ENCODE measurements at regions not wholly inside any gene's neighbourhood (a gene's known extent, or its start where the extent isn't known, plus 50 kb on each side); places are given as distances from the start of the nearest gene placed in this dataset.

DNA sequence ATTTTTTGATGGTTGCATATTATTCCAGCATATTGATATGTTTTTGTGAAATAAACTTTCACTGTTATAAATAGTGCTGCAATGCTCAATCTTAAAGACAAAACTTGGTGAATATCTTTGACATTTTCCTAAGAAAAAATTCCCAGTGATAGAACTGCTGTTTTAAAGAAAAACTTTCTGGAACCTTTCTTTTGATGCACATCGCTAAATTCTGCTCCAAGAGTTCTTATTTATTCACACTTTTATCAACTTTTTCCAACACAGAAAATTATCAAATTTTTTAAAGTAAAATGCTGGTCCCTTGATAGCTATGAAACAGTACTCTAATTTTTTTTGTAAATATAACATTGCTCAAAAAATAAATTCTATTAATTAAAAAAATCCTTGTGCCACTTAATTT lies 196.6 kb downstream of the HS3ST3A1 start:
- no peak for DNase-seq (ENCODE audit: low read depth)

DNA sequence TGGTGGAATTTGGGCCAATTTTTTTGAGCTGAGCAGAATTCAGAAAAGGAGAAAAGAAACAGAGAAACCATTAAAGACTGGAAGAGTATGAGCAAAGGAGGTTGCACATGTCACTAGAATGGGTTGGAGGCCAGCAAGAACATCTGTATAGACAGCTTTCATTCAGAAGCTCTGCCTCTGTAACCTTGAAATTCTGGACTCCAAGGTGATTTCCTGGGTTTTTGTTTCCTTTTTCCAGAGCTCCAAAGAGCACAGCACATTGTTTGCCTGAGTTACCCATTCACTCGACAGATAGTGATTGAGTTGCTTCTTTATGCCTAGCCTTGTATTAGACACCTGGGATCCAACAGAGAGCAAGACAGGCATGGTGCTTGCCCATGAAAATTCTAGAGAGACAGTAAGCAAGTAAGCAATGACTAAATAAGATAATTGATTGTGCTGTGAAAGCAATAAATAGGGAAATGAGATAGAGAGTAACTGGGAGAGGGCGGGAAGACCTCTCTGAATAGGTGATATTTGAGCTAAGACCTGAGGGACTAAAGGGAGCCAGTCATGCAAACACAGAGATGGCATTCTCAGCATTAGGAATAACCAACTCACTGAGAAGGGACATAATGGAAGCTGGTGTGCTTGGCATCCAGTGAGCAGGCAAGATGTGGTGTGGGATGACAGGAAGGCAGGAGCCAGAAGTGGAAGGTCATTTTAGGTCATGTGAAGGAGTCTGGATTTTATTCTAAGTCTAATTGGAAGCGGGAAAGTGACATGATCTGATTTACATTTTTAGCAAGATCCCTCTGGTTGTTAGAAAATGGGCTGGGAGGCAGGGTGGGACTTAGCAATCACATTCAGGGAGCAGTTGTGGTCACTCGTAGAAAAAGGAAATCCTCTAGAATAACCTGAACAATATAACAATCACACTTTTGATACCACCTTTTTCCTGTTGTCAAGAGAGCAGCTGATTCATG lies 197.5 kb downstream of the HS3ST3A1 start:
- DNase-seq (ENCODE audit: low read depth) = no peak

DNA sequence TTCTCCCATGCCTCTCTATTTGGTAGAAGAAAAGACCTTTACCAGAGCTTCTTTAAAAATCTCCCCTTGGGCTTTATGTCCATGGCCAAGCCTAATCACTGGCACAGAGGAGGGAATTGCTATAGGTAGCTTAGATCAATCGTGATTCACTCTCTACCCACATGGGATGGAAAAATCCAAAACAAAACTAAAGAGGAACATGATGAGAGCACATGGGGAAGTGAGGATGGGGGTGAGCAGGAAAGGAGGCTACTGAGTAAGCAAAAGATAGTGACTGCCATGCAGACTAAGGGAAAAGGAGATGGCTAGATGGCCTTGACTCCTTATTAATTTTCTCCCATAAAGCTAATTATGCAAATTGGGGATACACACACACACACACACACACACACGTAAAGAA lies 201.2 kb downstream of the HS3ST3A1 start:
- DNase-seq (ENCODE audit: low read depth) = no peak

DNA sequence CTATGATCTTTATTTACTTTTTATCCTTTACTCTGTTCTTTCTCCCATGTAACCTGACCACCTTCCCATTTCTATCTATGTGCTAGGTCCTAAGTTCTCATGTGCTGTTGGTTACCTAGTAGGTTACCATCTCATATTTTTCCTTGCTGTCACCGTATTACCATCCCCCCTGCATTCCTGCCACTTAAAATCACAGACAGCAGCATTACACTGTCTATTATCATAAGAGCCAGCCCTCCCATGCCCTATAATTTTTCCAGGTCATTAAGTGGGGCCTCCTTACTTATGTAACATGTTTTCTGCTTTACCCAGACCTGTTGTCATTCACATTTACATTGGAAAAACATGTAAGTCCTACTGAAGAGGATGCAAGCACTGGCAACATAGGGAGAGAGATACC lies 202.9 kb downstream of the HS3ST3A1 start:
- DNase-seq (ENCODE audit: low read depth) = no peak

DNA sequence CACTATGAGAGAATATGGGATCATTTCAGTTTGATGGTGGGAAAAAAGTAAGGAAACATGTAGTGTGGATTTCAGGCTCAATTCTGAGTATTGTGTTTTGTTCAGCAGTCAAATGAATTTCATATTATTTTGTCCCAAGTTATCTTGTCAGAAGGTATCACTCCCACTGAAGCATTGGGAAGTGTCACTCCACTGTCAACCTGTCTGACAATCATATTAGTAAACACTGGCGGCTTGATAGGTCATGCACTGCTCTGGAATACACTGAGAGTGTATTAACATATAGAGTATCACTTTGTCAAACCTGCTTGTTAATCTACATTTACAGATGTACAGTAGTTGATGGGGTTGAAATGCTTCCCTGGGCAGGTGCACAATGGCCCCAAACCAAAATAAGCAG lies 203.6 kb downstream of the HS3ST3A1 start:
- DNase-seq (ENCODE audit: low read depth) = no peak

DNA sequence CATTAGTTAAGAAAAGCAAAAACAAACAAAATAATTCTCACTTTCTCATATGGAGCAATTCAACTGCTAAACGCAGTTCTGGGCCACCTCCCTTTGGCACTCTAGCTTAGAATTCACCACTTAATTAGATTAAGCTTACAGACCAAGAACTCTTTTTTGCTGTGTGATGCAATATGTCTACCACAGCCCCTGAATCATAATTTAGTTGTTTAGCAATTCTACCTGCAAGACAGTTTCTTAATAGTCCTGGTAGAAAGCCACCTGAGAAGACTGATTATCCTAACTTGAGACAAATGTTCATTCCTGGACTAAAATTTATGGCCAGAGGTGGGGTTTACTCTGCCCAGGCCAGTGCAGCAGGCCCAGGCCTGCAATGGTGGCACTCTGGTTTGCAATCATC lies 205.9 kb downstream of the HS3ST3A1 start:
- no peak for DNase-seq (ENCODE audit: low read depth)

DNA sequence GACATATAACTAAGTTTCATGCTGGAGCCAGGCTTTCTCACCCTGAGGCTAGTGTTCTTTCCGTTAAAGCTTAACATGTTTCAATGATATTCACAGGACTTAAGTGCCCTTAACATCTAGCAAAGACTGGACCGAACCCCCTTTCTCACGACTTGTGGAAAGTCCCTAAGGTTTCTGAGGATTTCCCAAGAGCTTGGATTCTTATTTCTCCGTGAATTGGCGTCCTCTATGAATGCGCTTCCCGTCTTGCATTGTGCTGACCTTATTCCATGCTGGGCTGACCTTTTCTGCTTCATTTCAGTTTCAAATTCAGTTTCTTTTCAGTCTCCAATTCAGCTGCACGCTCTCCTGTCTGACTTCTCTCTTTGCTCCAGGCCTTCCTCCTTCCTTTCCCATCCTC lies 206.4 kb downstream of the HS3ST3A1 start:
- no peak for DNase-seq (ENCODE audit: low read depth)

DNA sequence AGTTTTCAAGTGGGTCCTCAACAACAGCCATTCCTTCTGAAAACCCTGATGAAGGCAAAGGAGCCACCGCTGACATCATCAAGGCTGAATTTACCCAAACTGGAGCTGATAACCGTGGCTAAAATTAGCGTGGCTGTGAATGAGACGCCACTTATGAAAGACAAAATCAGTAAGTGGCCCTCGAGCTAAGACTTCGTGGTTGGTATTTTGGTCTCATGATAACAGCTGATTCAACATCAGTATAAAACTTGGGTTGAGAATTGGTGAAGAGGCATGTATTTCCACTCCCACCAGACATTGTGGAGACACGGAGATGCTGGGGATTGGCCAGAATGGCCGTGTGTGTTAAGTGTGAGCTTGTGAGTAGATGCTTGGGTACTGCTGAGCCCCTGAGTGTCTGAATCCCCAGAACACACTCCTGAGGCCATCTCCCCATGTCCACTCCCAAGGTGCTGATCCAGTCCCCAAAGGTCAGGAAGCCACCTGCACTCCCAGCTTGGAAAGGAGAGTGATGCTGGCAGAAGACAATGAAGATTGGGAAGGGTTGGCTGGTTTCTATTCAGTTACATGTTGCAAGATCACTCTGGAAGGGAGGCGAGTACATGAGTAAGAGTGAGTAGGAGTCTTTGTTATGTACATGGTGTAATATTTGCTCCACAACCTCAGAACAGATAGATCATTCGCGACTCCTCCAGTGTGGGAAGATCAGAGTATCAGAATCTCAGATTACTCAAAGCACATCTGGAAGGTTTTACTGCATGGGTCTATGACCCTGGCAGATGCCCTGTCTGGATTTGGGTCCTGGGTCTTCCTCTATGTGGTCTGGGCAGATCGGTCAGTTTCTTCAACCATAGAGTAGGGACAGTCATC lies 207.7 kb downstream of the HS3ST3A1 start:
- DNase-seq (ENCODE audit: low read depth) = peak; percentile 67

DNA sequence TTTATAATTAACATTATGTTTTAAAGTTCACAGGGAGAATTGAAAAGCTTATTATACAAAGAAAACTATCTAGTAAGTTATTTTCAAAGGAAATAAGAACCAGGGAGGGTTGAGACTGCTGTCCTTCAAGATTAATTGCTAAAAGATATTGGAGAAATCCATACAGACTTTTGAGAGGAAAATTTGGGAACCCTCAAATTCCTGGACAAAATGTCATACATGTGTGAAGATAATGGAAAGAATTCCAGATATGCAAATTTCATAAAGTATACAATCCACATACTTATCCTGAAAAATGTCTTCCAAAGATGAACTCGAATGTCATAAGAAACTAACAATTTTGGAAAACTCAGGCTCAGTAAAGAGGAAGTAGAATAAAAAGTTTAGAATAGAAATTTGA lies 213.8 kb downstream of the HS3ST3A1 start:
- no peak for DNase-seq (ENCODE audit: low read depth)

DNA sequence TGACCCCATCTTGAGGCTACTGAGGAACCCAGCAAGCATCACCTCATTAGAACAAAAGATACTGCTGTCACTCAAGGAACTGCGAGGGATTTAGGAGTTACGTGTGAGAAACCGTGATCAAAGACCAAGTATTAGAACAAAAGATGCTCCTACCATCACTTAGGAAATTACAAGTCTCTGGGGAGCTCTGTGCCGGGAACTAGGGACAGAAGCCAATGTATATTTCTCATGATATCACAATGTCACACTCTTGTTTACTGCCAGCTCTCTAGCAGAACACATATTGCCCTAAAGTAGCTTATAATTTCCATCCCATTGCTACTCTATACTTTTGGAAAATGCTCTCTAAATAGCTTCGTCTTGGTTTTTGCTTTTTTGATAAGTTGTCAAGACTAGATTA lies 214.5 kb downstream of the HS3ST3A1 start:
- no peak for DNase-seq (ENCODE audit: low read depth)

DNA sequence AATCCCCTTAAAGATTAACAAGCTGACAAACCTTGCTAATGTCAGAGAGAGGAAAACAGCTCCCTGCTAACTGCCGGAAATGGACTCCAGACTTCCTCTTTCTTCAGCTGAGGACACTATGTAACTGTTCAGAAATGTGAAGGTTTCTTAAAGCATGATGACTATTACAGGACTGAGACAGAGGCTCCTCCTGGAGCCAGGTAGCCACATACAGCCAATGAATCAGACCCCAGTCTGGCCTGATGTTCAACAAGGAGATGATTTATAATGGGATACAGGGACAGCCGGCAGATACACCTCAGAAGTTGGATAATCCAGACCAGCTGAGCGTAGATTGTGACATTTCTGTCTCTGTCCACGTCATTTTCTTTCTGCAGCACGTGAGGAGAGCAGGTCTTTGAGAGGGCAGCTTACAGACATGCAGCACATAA lies 216.2 kb downstream of the HS3ST3A1 start:
- peak; percentile 40 for DNase-seq (ENCODE audit: low read depth)

DNA sequence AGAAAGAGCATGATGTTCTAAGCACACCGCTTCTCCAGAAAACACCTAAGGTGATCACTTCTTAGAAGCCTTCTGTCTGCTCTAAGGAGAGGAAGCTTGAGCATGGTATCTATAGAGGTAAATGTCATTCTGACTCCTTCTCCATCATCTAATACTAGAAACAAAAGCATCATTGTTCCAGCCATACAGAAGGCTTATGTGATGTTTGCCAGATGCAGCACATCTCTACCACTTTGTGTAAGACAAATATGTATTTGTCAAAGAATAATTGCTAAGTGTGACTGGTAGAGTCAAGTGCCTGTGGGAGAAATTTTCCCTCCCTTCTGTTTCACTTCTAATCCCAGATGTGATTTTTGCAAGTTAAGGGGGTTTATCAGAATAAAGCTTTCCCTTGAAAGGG lies 217.1 kb downstream of the HS3ST3A1 start:
- DNase-seq (ENCODE audit: low read depth) = no peak

DNA sequence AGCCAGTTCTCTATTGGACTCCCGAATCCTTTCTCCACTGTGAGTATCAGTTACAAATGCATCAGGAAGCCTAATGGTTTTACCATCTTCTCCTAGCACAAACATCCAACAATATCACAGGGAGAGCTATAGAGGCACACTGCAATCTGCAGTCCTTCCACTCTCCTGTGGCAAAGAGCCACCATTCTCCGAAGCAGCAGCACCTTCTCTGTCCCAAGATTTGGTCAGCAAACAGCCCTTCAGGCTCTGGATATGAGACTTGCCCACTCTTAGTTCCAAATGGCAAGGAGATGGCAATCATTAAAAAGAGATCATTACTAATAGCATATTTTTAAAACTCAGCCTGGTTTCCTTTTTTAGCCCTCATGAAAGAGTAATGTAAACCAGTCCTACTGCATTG lies 223.4 kb downstream of the HS3ST3A1 start:
- no peak for DNase-seq (ENCODE audit: low read depth)

DNA sequence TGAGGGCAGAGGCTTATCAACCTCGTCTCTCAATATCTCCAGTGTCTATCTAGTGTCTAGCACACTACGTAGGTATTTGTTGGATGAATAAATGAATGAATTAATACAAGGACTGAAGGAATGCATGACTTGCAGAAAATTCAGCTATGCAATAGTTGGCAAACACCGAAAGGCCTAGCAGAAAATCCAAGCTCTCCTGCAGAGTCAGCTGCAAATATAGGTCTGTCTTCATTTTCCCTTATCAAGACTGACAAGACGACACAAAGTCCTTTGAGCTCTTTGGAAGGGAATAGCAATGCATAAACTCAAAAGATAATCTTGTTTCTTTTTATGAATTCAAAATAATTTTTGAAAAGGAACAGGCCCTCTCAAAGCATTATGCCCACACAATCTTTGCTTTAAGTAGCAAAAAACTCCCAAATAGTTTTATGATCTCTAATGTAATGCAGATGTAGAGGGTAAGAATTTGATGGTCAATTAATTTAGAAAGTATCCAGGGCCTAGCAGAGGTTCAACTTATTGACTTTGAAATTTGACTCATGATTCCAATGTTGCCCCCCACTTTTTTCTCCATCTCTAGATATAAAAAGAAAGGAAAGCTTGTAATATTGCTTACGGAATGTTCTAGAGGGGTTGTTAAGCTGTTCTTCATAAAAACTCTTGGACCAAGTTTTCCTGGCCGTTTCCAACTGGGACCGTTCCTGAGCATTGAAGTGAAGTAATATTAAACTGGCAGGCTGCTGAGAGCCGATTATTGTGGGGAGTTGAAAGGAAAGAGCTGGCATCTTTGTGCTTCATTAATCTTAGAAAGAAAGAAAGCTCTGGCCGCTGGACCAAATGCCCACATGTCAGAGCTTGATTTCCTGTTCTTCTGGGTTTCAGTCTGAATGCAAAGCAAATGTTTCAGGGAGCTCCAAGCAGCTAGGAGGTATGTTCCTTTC lies 227.3 kb downstream of the HS3ST3A1 start:
- DNase-seq (ENCODE audit: low read depth) = no peak

DNA sequence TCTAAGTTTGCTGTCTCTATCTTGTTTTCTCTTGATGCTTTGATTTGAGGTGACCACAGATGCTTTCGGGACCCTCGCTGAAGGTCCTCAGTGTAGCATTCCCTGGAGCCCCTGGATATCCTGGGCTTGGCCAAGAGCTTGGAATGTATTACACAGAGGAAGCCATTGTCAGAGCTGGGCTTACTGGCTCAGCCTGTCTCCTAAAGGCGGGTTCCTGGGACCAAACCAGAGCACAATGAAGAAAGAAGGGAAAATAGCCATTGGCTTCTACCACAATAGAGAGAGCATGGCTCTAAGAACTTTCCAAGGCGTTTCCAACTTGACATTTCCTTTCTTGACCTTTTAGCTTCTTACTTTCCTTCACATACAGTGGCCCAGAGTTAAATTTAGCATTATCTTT lies 229.3 kb downstream of the HS3ST3A1 start:
- no peak for DNase-seq (ENCODE audit: low read depth)

DNA sequence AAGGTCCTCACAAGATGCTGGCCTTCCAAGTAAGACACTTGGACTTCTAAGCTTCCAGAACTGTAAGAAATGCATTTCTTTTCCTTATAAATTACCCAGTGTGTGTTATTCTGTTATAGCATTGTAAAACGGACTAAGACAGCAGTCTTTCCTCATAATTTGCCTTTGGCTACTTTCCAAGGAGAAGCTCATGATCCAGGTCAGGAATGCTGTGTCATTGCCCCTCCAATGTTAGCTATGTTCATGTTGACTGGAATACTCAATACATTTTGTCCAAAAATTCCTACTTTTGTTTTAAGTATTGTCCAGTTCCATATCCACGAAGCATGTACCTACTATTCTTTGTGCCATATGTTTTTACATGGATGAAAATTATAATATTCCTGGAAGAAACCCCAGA lies 234.6 kb downstream of the HS3ST3A1 start:
- no peak for DNase-seq (ENCODE audit: low read depth)

DNA sequence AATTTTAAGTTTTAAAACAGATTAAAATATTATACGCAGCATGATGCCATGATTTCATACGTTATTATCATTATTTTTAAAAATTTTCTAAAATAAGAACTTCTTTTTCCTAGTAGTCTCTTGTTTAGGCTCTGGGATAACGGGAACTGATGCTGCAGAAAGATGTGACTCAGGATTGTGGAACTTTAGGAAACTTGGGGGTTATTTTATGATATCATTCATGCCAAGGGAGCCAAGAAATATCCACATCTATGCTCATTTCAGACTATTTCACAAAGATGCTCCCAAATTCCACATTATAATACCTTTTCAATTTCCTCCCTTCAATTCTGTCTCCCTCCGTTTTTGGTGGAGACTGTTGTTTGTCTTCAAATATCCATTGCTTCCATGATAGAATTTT lies 236.4 kb downstream of the HS3ST3A1 start:
- DNase-seq (ENCODE audit: low read depth) = peak; percentile 22

DNA sequence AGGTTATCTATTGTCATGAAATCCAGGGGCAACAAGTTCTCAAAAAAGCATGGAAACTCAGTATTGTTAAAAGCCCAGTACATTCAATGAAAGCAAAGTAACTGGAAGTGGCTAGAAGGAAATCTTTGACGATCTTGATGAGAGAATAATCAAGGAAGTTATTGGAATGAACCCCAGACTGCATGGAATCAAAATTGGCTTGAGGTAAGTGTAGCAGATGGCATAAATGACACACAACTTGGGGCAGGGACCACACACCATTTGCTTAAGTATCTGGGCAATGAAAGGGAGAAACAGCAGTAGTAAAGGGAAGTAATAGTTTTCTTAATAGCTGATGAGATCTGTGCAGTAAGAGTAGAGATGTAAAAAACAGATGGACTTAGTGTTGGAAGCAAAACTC lies 238.0 kb downstream of the HS3ST3A1 start:
- DNase-seq (ENCODE audit: low read depth) = no peak

DNA sequence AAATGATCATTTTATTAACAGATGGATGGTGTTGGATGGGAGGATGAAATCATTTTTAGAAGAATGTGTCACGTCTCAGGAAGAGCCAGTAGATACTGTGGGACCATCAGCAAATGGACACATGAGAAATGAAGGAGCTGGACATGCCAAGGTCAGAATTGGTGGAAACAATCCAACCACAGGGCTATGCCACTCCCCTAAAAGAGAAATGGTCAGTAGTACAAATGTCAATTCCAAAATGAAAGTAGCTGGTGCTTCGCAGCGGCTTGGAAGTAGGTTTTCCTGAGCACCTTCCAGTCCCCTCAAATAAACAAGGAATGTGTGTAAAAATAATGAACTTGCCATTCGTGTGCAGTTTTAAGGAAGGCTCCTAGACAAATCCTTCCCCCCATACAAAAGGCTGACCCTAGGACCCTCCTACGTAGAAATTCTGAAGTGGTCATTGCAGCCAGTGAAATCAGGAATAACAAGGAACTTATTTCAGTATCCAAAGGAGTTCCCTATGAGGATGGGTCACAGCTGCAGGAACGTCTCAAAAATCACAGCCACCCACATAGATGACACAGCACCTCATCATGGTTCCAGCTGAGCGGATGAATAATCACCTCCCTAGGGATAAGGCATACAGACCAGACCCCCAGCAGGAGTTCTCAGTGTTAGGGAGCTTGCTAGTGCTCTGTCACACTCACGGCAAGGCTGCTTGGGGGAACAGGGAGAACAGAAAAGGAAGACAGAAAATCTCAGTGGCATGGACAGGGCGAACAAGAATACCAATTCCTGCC lies 239.2 kb downstream of the HS3ST3A1 start:
- peak; percentile 84 for DNase-seq (ENCODE audit: low read depth)

DNA sequence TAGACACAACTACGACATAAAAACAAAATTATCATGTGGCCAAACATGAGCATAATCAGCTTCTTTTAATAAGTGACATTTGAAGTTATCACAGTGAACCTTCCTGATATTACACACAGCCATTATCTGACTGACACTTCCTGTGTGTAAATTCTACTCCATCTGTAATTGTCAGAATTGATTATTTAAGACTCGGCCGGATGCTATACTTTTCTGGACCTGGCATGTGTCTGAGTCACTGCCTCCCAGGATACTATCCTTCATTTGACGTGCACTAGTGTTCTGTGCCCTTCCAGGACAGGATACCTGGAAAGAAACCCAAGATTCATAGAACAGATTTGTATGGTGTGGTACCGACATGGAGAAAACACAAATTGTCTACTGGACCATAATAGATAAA lies 242.0 kb downstream of the HS3ST3A1 start:
- no peak for DNase-seq (ENCODE audit: low read depth)

DNA sequence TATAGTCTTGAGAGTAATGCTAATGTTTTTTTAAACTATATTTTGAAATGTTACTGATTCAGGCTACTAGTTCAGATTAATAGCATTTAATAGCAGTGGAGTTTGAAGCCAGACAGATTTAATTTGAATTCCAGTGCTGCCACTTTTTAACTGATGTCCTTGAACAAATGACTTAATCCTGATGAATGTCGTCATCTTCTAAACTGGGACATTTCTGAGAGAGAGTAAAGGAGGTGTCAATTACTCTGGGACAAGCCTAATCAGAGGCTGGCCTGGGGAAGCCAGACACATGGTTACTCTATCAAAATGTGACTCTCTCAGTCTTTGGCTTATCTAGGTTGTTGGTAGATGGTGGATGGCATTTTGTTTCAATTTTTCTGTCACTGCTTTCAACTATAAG lies 246.7 kb downstream of the HS3ST3A1 start:
- no peak for DNase-seq (ENCODE audit: low read depth)
